GM18868 (cell line): ENCODE measurements at regions not wholly inside any gene's neighbourhood (a gene's known extent, or its start where the extent isn't known, plus 50 kb on each side); places are given as distances from the start of the nearest gene placed in this dataset.
"Not testable (repeated sequence)": the region's sequence is repeated elsewhere in the genome, so short reads cannot be mapped to it uniquely, and the experiment has no call there.

Source experiments
- ATAC-seq: cut with Tn5 transposase; IDR thresholded peaks from one replicate; pipeline ENCODE4 v1.9.1; 2021; ENCODE audit warnings: mild to moderate bottlenecking, moderate library complexity; ENCODE audit not compliant: unreplicated experiment

DNA sequence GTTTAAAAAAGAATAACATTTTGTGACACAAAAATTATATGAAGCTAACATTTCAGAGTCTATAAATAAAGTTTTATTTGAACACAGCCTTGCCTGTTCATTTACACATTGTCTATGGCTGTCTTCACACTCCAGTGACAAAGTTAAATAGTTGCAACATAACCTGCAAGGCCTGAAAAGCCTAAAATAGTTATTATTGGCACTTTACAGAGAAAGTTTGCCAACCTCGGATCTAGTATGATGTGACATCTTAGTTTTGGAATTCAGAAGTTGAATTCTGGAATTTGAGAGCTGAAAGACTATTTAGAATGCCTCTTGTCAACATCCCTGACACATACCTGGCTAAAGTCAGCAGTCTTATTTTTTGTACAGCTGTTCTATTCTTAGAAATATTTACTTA is 68.3 kb downstream of the DYRK2 start:
- ATAC-seq, result no peak

DNA sequence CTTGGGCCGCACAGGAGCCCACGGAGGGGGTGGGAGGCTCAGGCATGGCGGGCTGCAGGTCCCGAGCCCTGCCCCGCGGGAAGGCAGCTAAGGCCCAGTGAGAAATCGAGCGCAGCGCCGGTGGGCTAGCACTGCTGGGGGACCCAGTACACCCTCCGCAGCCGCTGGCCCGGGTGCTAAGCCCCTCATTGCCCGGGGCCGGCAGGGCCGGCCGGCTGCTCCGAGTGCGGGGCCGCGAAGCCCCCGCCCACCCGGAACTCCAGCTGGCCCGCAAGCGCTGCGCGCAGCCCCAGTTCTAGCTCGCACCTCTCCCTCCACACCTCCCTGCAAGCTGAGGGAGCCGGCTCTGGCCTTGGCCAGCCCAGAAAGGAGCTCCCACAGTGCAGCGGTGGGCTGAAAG is 70.8 kb downstream of the DYRK2 start:
- ATAC-seq, result not testable (repeated sequence)

DNA sequence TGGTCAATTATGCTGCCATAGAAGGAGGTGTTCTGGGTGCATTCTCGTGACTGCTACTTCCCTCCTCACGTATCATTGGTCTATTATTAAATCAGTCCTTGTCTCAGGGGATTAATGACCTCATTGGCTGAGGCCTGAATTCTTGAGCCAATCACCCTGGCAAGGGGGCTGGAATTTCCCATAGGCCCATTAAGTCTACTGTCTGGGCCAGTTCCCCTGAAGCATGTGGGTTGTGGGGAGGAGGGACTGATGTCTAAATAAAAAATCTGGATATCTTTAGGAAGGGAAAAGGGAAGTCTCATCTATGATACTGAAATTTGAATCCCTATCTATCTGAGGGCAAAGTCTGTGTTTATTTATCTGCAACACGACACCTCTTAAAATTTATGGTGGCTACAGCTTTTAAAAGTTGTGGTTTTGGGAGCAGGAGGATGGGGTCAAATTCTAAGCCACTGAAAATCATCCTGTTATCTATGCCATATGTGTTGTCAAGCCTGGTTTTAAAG is 71.9 kb downstream of the DYRK2 start:
- no peak for ATAC-seq

DNA sequence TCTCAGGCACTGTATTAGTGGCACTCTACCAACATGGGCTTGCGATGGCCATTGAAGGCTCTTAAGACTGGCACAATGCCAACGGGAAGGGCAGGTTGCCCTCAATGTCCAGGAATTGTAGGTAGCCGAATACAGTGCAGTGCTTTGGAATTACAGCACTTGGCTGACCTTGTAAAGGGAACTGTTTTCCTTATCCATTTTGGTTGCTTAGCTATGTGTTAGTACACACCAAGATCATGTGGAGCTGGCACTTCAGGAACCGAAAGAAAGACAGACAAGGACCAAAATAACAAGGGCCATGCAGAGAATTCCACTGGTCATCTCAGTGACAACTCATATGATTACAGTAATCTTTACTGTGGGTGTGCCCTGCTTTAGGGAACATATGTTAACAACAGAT is 72.7 kb downstream of the DYRK2 start:
- no peak for ATAC-seq

DNA sequence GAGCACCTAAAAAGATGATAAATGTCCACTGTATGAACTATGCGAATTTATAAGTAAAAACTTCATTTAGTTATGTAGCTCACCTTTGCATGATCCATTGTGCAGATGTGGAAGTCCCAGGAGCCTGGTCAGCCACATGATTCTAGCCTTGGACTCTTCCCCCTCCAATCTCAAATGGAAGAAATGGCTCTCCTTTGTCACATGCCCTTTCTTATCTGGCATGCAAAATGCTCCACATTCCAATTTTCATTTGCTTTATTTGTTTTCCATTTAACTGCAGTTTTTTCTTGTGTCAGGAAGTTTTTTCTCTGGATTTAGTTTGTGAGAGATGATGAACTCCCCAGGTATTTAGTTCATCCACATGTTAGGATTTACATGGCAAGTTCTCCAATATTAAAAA is 73.8 kb downstream of the DYRK2 start:
- no peak for ATAC-seq

DNA sequence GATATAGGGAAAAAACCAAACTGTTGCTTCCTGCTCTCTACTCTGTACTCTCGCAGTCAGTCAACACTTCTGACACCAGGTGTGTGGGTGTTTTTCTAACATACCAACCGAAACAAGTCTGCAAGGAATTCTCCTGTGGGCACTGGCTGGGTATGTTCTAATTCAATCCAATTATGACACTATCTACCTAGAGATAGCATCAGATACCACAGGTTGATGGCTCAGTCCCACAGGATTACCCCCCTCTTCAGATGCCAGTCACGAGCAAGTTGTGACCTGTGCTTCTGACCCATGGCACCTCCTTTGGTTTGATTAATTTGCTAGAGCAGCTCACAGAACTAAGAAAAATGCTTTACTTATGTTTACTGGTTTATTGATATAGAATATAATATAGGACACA is 78.3 kb downstream of the DYRK2 start:
- ATAC-seq, result no peak

DNA sequence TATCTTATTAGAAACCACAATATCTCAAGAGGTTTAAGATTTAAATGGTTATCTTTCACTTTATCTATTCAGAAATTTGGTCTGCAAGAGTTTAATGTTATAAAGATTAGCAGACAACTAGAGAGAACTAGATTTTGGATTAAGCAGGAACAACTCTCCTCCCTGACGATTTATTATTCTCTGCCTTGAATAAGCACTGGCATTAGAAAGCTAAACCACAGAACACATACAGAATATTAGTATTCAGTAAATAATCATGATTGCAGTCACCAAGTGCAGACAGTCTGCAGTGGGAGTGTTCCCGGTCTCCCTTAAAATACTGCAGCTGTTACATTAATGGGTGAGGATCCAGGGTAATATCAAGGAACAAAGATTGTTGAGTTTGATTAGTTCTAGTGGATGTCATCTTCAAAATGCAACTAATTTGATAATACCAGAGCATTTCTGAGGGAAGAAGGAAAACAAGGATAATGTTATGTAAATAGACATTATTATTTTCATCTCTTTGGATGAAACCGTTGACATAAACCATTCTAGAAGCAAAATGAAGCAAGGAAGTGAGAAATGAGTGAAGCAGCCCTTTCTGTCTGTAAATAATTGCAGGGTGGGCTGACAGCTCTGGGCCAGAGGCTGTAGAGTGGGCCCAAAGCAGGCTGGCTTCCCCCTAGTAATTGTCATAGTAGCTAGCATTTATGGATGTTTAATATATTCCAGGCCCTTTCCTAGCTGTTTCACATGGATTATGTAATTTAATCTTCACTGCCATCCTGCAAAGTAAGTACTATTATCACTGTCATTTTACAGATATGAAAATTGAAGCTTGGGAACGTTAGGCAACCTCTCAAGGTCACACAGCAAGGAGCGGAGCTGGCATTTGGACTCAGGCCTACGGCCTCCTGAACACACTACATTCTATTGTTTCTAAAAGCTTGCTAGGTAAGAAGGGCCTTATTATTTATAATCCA is 79.4 kb downstream of the DYRK2 start:
- ATAC-seq, result no peak

DNA sequence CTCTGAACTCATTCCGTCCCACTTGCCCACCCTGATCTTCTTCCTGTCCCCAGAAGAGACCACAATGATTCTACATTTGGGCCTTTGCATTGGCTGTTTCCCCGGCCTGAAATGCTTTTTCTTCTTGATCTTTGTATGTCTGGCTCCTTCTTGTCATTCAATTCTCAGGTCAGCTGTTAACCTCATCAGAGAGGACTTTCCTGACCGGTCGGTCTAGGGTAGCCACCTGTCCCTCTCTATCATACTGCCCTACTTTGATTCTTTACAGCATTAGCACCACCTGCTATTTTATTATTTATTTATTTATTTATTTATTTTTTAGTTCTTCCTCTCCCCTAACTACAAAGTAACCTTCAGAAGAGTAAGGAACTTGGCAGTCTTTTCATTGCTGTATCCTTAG is 84.3 kb downstream of the DYRK2 start:
- ATAC-seq, result no peak

DNA sequence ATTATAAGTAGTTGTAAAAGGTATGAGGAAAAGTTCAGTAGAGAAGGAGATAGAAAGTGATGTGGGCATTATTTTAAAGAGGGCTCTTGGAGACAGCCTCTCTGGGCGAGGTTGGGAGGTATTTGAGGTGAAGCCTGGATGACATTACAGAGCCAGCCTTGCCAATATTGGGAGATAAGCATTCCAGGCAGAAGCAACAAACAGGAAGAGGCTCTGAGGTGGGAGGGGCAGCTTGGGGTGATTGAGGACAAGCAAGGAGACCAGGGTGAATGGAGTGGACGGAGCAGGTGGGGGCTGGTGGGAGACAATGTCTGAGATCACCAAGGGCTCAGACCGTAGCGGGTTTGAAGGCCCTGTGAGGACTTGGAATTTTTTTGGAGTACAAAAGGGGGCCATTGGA is 87.3 kb downstream of the DYRK2 start:
- no peak for ATAC-seq

DNA sequence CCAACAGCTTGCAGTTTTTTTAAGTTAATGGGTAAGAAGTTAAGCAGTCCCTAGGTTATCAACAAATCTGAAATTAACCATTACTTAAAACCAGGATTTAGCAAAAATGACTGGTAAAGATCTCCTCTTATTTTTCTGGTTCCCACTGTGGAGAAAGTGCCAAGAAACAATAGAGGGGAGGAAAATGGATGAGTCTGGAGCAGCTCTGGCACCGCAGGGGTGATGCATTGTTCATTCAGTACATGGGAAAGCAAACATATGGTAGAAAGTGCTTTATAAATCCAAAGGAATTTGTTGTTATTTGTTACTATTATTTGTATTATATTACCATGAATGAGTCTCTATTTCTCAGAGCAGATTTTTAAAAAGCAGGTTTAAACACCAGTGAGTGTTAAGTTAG is 92.2 kb downstream of the DYRK2 start:
- no peak for ATAC-seq

DNA sequence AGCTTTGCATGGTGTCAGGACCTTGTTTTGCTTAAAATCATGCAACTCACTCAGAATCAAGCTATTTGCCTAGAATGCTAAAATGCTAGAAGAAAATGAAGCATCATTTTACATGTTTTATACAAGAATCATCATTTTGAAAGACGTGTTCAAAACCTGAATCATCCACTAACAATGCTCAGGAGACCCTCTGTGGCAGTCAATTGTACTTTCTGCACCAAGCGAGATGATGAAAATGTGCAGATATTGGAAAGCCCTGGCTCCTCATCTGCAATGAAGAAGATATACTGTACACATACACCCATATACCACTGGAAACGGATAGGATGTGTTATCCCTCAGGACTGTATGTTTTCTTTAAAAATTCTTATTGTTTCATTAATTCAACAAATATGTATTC is 92.7 kb downstream of the DYRK2 start:
- ATAC-seq, result no peak

DNA sequence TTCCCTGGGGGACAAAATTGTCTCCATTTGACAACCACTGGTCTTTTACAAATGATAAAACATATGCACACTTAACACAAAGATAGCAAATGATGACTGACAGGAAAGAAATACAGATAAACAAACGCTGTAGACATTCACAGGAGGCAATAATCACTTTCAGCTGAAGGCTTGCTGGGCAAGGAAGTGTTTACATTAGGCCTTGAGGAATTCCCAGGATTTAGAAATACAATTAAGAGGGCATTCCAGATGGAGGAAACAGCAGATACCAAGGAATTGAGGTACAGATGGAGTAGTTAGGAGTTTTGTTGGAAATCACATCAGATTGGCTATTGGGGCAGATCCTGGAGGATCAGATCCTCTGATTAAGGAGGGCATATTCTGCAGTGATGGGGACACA is 93.9 kb downstream of the DYRK2 start:
- no peak for ATAC-seq

DNA sequence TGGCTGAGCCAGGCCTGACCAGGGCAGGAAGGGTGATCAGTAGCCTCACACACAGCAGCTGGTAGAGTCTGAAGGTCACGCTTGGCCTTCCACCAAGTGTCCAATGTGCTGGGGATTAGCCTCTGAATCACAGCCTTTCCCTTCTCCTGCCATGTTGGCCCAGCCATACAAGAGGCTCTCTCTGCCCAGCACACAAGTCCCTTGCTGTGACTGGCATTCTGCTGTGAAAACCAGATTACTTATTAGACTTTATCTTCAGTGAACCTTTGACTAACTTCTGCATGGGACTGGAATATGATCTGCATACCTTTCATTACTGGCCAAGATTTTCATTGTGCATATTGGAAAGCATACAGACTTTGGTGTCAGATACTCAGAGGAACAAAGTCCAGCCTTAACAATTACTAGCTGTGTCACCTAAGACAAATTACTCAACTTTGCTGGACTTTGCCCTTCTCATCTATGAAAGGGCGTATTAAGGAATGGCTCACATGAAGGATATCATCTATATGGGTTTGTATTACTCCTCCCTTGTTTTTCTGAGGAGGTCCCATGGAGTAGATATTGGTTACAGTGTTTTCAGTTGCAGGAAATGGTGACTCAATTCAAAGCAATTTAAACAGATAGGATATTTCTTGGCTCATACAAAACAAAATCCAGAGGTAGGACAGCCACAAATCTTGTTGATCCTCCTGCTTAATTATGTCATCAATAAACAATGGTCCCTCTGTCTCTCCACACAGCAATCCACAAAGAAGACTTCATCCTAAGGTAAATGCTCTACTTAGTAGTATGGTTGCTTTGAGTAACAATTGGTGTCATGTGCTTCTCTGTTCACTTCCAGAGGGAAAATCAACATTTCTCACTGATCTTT is 99.6 kb downstream of the DYRK2 start:
- ATAC-seq, result no peak

DNA sequence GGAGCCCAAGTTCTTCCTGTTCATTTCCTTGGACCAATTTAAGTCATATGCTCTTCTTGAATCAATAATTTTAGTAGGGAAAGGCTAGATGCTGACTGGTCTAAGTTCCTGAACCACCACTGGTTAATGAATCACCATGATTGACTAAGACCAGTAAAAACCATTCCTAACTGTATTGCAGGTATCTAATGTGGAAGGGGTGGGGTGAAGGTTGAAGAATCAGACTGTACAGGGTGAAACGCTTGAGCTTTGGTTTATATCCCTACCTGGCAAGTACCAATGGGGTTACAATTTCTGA is 100.1 kb downstream of the DYRK2 start:
- no peak for ATAC-seq

DNA sequence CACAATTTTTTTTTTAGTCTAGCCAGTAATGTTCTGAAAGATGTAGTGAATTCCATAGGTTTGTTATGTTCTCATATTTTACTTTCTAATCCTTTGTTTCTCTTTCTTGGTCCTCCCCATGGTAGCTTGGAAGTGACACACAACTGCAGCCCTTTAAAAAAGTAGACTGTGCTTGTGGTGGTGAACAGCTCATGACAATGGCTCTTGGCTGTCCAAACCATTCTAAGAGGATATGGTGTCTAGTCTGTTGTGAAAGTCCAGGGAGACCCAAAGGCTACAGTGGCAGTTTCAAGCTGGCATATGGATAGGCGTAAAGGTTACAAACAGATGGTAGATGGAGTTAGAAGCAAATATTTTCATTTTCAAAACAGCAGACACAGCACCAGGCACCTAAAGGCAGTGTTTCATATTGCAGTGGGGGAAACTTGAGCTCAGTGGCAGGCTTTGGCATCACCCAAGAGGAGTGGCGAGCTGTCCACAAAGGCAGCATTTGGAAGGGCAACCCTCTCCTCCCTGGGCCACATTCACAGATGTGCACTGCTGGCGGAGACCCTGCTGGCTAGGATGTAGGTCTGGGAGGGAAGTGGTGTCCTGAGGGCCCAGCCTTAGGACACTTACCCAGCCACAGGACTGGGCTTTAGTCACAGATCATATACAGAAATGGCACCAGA is 102.1 kb downstream of the DYRK2 start:
- ATAC-seq, result no peak

DNA sequence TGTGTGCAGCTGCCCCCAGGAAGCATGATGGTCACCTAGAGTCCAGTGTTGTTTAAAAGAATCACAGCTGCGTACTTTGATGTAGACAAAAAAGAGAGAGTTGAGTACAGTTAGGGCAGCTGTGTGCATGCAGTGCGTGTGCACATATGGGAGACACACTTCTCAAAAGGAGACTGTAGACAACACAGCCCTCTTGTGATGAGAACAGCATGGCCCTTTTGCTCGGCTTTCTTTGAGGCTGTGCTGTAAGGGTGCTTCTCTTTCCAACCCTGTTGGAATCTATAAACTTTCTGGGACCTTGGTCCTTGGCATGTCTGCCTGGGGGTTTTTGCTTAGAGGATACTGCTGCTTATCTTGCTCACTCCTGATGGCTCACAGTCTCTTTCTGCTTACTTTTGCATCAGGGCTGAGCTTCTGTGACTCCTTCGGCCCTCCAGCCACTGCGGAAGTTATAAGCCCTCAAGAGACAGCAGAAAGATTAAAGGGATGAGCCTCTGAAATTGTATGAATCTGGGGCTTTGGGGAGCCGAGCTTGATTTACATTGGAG is 102.9 kb downstream of the DYRK2 start:
- ATAC-seq, result no peak

DNA sequence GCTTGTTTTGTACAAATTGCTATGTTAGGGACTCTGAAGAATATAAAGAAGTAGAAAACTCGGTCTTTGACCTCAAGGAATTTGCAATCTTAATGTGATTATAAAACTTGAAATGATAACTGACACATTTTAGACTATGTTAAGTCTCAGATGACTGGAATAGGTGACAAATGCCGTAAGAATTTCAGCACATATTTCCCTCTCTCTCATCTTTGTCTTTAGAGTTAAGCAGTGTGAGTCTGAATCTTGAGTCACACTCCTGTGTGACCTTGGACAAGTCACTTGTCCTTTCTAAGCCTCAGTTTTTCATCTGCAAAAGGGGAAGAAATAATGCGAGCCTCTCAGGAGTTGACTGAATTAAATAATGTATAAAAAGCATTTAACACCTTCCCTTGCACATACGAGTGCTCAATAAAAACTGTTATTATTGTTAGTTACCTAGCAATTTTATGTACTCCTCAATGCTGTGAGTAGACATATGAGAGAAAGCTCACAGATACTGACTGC is 103.7 kb downstream of the DYRK2 start:
- ATAC-seq, result no peak

DNA sequence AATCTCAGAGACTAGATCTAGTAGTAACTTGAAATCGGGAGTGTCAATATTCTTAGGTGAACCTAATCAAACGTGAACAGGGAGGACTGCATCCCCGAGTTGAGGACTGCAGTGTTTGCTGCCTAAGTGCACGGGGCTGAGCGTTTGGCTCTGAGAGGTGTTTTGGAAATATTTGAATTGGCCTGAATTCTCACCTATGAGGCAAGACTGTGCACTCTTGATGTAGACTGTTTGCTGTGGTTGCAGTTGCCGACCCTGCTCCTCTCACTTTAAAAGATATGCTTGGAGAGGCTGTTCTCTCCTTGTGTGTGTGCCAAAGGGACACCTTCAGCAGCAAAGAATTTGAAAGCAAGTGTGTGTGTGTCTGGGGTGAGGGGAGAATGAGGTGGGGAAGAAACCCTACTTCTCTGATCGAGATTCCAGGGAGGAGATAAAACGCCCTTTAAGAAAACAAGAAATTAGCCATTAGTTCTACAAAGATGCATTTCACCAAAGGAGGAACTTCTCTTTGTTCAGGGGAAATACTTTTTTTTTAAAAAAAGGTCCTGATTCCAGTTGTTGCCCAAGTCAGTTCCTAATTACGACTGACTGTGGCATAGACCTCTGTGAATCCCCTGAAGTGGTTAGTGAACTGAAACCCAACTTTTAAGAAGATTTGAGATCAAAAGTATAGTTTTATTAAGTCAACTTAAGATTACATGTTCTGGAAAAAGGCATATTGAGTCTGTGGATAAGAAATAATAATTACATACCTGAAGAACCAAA is 106.6 kb downstream of the DYRK2 start:
- ATAC-seq, result no peak

DNA sequence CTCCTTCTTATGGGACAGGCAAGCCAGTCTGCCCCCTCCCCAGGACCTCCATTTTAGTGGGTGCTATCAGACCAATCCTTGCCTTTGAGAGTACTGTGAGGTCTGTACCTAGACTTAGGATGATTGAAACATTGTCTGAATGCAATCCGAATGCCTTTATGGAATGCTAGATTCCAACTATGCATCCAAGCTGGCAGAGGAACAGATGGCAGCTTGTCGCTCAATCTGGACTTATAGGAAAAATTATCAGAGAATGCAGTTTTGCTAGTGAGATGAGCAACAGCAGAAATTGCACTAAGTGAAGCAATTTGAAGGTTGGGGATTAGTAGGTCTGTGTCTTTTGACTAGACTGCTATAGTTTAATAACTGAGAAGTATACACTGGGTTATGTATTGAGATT is 109.1 kb downstream of the DYRK2 start:
- ATAC-seq, result peak; percentile 26

DNA sequence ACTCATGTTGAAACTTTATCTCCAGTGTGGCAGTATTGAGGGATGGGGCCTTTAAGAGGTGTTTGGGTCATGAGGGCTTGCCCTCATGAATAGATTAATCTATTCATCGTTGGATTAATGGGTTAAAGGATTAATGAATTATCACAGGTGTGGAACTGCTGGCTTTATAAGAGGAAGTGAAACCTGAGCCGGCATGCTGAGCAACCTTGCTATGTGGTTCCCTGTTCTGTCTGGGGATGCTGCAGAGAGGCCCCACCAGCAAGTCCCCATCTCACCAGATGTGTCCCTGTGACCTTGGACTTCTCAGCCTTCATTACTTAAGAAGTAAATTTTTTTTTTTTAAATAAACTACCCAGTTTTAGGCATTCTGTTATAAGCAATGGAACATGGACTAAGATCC is 109.6 kb downstream of the DYRK2 start:
- ATAC-seq, result peak; percentile 99
